Psoas muscle (tissue), 7 donors: ENCODE measurements at regions not wholly inside any gene's neighbourhood (a gene's known extent, or its start where the extent isn't known, plus 50 kb on each side); places are given as distances from the start of the nearest gene placed in this dataset.
A peak's percentile ranks its signal among the peaks of the same experiment; 100 is the strongest.
"Not testable (repeated sequence)": the region's sequence is repeated elsewhere in the genome, so short reads cannot be mapped to it uniquely, and the experiment has no call there.

Source experiments
- ATAC-seq, 4 donors: fragments of 200-7000 bp; cut with Tn5 transposase; one replicate each; pipeline ENCODE4 v1.9.1; 2020; ENCODE audit warnings: moderate library complexity in 3 of 4, mild to moderate bottlenecking in 2 of 4
- DNase-seq, 2 donors: peaks; one replicate each; pipeline ENCODE4 v3.0.0-alpha.2; 2020
- H3K27ac ChIP-seq: fragments of 200-600 bp; one replicate; pipeline ENCODE4 v1.8.0; 2022
- H3K27me3 ChIP-seq, 3 donors: fragments of 200-600 bp in 1 of 3; one replicate each; pipeline versions ENCODE4 v1.6.1 to v1.8.0; 2013 to 2022; ENCODE audit warnings: low read length in 2 of 3, mild to moderate bottlenecking in 2 of 3, moderate library complexity in 1 of 3; ENCODE audit not compliant: insufficient read depth in 3 of 3
- H3K36me3 ChIP-seq, 2 donors: fragments of 200-600 bp in 1 of 2; one replicate each; pipeline versions ENCODE4 v1.6.1 to v1.8.0; 2013 to 2022; ENCODE audit warnings: low read depth in 1 of 2, mild to moderate bottlenecking in 1 of 2, moderate library complexity in 1 of 2; ENCODE audit not compliant: insufficient read depth in 1 of 2
- H3K4me1 ChIP-seq: fragments of 200-600 bp; one replicate; pipeline ENCODE4 v1.8.0; 2022
- H3K4me3 ChIP-seq: fragments of 200-600 bp; one replicate; pipeline ENCODE4 v1.8.0; 2022; ENCODE audit warnings: mild to moderate bottlenecking
- H3K9me3 ChIP-seq: fragments of 200-600 bp; one replicate; pipeline ENCODE4 v1.8.0; 2022
- CTCF ChIP-seq: fragments of 200-600 bp; IDR thresholded peaks from one replicate; pipeline ENCODE4 v1.8.0; 2022; ENCODE audit warnings: antibody characterized with exemption
- WGBS, 3 donors: extraction: QIAGEN DNeasy Blood & Tissue Kit; methylation state at CpG; one replicate each; pipeline versions ENCODE4 v1.1.6 to v1.1.7; 2013; 5-methylcytosine and 5-hydroxymethylcytosine counted together
- intact Hi-C, 2 donors: fragments of 100-400 bp; cut with DNase I; formaldehyde crosslinking; loops; one replicate each; pipeline versions ENCODE4 v1.11.0 to v1.14.2; 2022
- donor health status: healthy with polysubstance abuse.
- donor health status: DM: no; HTN: no; CAD: no; lungs with moderate emphysema.
- donor health status: Bipolar disorder and iron deficiency.
- donor health status: healthy.
- donor health status: DM: yes; HTN: yes; CAD: no.
- donor health status: DM: no; HTN: no; CAD: no.
- donor health status: DM: yes; HTN: yes; CAD: no.

- H3K27ac ChIP-seq, ATAC-seq, H3K4me3 ChIP-seq, H3K9me3 ChIP-seq, DNase-seq, H3K27me3 ChIP-seq, H3K4me1 ChIP-seq, intact Hi-C loops: not testable (repeated sequence)
- peaks cover 0 to 42% of the 10 kb centered on the region in 2 donors for H3K36me3 ChIP-seq
- WGBS, 3 donors: 95 to 96% (median 95%) methylated on average over 4 of the region's 4 CpGs
These were observed 168.7 kb downstream of the KBTBD2 start for GRCh38 chr7:32722837-32723236.

- peaks cover 0 to 4% of the 10 kb centered on the region in 2 donors for H3K36me3 ChIP-seq
- no peak overlapping the region for H3K4me3 ChIP-seq
- H3K27me3 ChIP-seq: no peaks in the 10 kb centered on the region
- ATAC-seq (no peak), DNase-seq (no peak)
- TF ChIP-seq CTCF: no peak
- H3K27ac ChIP-seq: no peak overlapping the region
- H3K9me3 ChIP-seq: peaks cover 4% of the 10 kb centered on the region
- H3K4me1 ChIP-seq: no peaks in the 10 kb centered on the region
- WGBS, 3 donors: 96 to 100% (median 98%) methylated on average over 1 of the region's 1 CpG
- intact Hi-C loops: no loop called here
These were observed 197.4 kb downstream of the KBTBD2 start for GRCh38 chr7:32694182-32694581.

GRCh38 chr7:32691965-32692815 is 196.9 kb downstream of the AVL9 start:
- intact Hi-C loops, H3K9me3 ChIP-seq, H3K27ac ChIP-seq, H3K36me3 ChIP-seq, H3K27me3 ChIP-seq, H3K4me1 ChIP-seq, H3K4me3 ChIP-seq: not testable (repeated sequence)
- peak in 1 of 4 donors; percentile 36 for ATAC-seq
- peak; percentile 17 to 48 for DNase-seq
- WGBS, 3 donors: 50 to 61% (median 52%) methylated on average over 7 of the region's 7 CpGs

GRCh38 chr7:32688092-32688491 is 192.8 kb downstream of the AVL9 start:
- ATAC-seq, H3K4me1 ChIP-seq, intact Hi-C loops, H3K27ac ChIP-seq, DNase-seq, H3K27me3 ChIP-seq, H3K4me3 ChIP-seq, H3K36me3 ChIP-seq, H3K9me3 ChIP-seq: not testable (repeated sequence)
- WGBS, 3 donors: 96 to 99% (median 96%) methylated on average over 10 to 13 of the region's 13 CpGs

- intact Hi-C loops: no loop called here
- Histone ChIP-seq H3K4me3 (no peak overlapping the region), H3K9me3 (no peaks in the 10 kb centered on the region), H3K36me3 (peaks cover 0 to 5% of the 10 kb centered on the region in 2 donors), H3K27ac (no peak overlapping the region), H3K4me1 (no peaks in the 10 kb centered on the region), H3K27me3 (no peaks in the 10 kb centered on the region)
- WGBS, 3 donors: 52 to 69% (median 60%) methylated on average over 3 of the region's 3 CpGs
- no peak for DNase-seq
- TF ChIP-seq CTCF: no peak
- no peak for ATAC-seq
These were observed 185.9 kb downstream of the AVL9 start for GRCh38 chr7:32681174-32681518.

- ATAC-seq (no peak), DNase-seq (no peak)
- 60 to 69% (median 65%) methylated on average over 6 of the region's 6 CpGs for WGBS, 3 donors
- Histone ChIP-seq H3K4me1 (no peaks in the 10 kb centered on the region), H3K27ac (no peak overlapping the region), H3K36me3 (peaks cover 0 to 9% of the 10 kb centered on the region in 2 donors), H3K9me3 (no peaks in the 10 kb centered on the region), H3K27me3 (no peaks in the 10 kb centered on the region), H3K4me3 (no peak overlapping the region)
- no peak for TF ChIP-seq CTCF
- intact Hi-C loops: no loop called here
These were observed 185.2 kb downstream of the AVL9 start for GRCh38 chr7:32680259-32681173.
